SK-N-SH treated with all-trans-retinoic acid at 6 μM for 48 hours (cell line): ENCODE measurements at regions not wholly inside any gene's neighbourhood (a gene's known extent, or its start where the extent isn't known, plus 50 kb on each side); places are given as distances from the start of the nearest gene placed in this dataset.

ENCODE experiments used
- ATAC-seq: fragments of 200-7000 bp; cut with Tn5 transposase; 3 replicates; pipeline ENCODE4 v1.9.1; 2020; ENCODE audit warnings: mild to moderate bottlenecking, moderate library complexity
- ARNTL ChIP-seq: fragments of 450-650 bp; formaldehyde crosslinking; IDR thresholded peaks from 2 replicates; pipeline ENCODE4 v1.5.0; 2020; ENCODE audit warnings: low read depth, mild to moderate bottlenecking, moderate library complexity, borderline replicate concordance
- BACH2 ChIP-seq: fragments of 250-450 bp; sonication (Bioruptor Pico); IDR thresholded peaks from 2 replicates; pipeline ENCODE4 v1.9.0; 2021; ENCODE audit warnings: mild to moderate bottlenecking, borderline replicate concordance
- CREB5 ChIP-seq: fragments of 250-450 bp; sonication (Bioruptor Pico); IDR thresholded peaks from 2 replicates; pipeline ENCODE4 v1.5.1; 2020; ENCODE audit warnings: low read depth, mild to moderate bottlenecking, moderate library complexity
- CSDC2 ChIP-seq: fragments of 250-450 bp; sonication (Bioruptor Pico); IDR thresholded peaks from 2 replicates; pipeline ENCODE4 v1.5.0; 2020; ENCODE audit warnings: mild to moderate bottlenecking, moderate library complexity
- CSRNP3 ChIP-seq: fragments of 250-450 bp; sonication (Bioruptor Pico); IDR thresholded peaks from 2 replicates; pipeline ENCODE4 v1.5.1; 2021; ENCODE audit warnings: mild to moderate bottlenecking, moderate library complexity
- ESRRG ChIP-seq: fragments of 250-450 bp; sonication (Bioruptor Pico); IDR thresholded peaks from 2 replicates; pipeline ENCODE4 v1.6.1; 2021; ENCODE audit warnings: mild to moderate bottlenecking
- GLIS3 ChIP-seq: fragments of 250-450 bp; sonication (Bioruptor Pico); IDR thresholded peaks from 2 replicates; pipeline ENCODE4 v1.5.0; 2020; ENCODE audit warnings: mild to moderate bottlenecking, moderate library complexity
- ISL1 ChIP-seq: fragments of 250-450 bp; sonication (Bioruptor Pico); IDR thresholded peaks from 2 replicates; pipeline ENCODE4 v2.1.2; 2022; ENCODE audit warnings: mild to moderate bottlenecking, moderate library complexity
- OSR1 ChIP-seq: fragments of 250-450 bp; sonication (Bioruptor Pico); IDR thresholded peaks from 2 replicates; pipeline ENCODE4 v1.8.0; 2022; ENCODE audit warnings: moderate library complexity, mild to moderate bottlenecking, inconsistent platforms
- PATZ1 ChIP-seq: fragments of 250-450 bp; sonication (Bioruptor Pico); IDR thresholded peaks from 2 replicates; pipeline ENCODE4 v1.8.0; 2020; ENCODE audit warnings: mild to moderate bottlenecking, moderate library complexity, borderline replicate concordance
- POU6F1 ChIP-seq: fragments of 250-450 bp; sonication (Bioruptor Pico); IDR thresholded peaks from 2 replicates; pipeline ENCODE4 v1.8.0; 2021; ENCODE audit warnings: low read depth, mild to moderate bottlenecking, moderate library complexity, borderline replicate concordance
- RARB ChIP-seq: fragments of 250-450 bp; sonication (Bioruptor Pico); IDR thresholded peaks from 2 replicates; pipeline ENCODE4 v1.8.0; 2021; ENCODE audit warnings: mild to moderate bottlenecking, moderate library complexity
- SNAI2 ChIP-seq: fragments of 250-450 bp; sonication (Bioruptor Pico); IDR thresholded peaks from 2 replicates; pipeline ENCODE4 v1.5.0; 2020; ENCODE audit warnings: mild to moderate bottlenecking, moderate library complexity
- TCF4 ChIP-seq: fragments of 250-450 bp; sonication (Bioruptor Pico); IDR thresholded peaks from 2 replicates; pipeline ENCODE4 v1.8.0; 2021; ENCODE audit warnings: mild to moderate bottlenecking, moderate library complexity, borderline replicate concordance
- TOX ChIP-seq: fragments of 250-450 bp; sonication (Bioruptor Pico); IDR thresholded peaks from 2 replicates; pipeline ENCODE4 v1.8.0; 2021; ENCODE audit warnings: mild to moderate bottlenecking, moderate library complexity, borderline replicate concordance
- ZC3H10 ChIP-seq: fragments of 250-450 bp; sonication (Bioruptor Pico); IDR thresholded peaks from 2 replicates; pipeline ENCODE4 v1.5.1; 2021; ENCODE audit warnings: mild to moderate bottlenecking, moderate library complexity
- ZFP3 ChIP-seq: fragments of 250-450 bp; sonication (Bioruptor Pico); IDR thresholded peaks from 2 replicates; pipeline ENCODE4 v1.5.0; 2020; ENCODE audit warnings: mild to moderate bottlenecking, moderate library complexity
- ZFP30 ChIP-seq: fragments of 450-650 bp; formaldehyde crosslinking; IDR thresholded peaks from 2 replicates; pipeline ENCODE4 v1.5.0; 2022; ENCODE audit warnings: mild to moderate bottlenecking, moderate library complexity
- ZNF565 ChIP-seq: fragments of 450-650 bp; formaldehyde crosslinking; conservative IDR thresholded peaks from 2 replicates; pipeline ENCODE4 v1.5.0; 2020; ENCODE audit warnings: low read depth, mild to moderate bottlenecking, moderate library complexity
- ZNF70 ChIP-seq: fragments of 450-650 bp; formaldehyde crosslinking; IDR thresholded peaks from 2 replicates; pipeline ENCODE4 v1.5.0; 2020; ENCODE audit warnings: mild to moderate bottlenecking, moderate library complexity
- ZNF8 ChIP-seq: fragments of 450-650 bp; formaldehyde crosslinking; IDR thresholded peaks from 2 replicates; pipeline ENCODE4 v1.5.0; 2020; ENCODE audit warnings: mild to moderate bottlenecking, moderate library complexity

- no peak for ATAC-seq
Observed at GRCh38 chr13:111518161-111518792, 197.8 kb downstream of the TEX29 start.

GRCh38 chr13:111519041-111519440 lies 198.6 kb downstream of the TEX29 start:
- no peak for ATAC-seq
- TF ChIP-seq BACH2 (CRISPR knock-in tag) (no peak), OSR1 (CRISPR knock-in tag) (no peak), ZNF70 (CRISPR knock-in tag) (no peak), ZFP30 (CRISPR knock-in tag) (no peak), SNAI2 (no peak), ISL1 (CRISPR knock-in tag) (no peak), ZFP3 (CRISPR knock-in tag) (no peak), ZNF565 (CRISPR knock-in tag) (no peak), CREB5 (CRISPR knock-in tag) (no peak), PATZ1 (no peak), CSDC2 (CRISPR knock-in tag) (no peak), POU6F1 (CRISPR knock-in tag) (no peak), RARB (no peak)

More at GRCh38 chr13:111518161-111518792, 197.8 kb downstream of the TEX29 start:
- TF ChIP-seq ZNF8 (CRISPR knock-in tag) = no peak
- no peak for TF ChIP-seq POU6F1 (CRISPR knock-in tag)
- no peak for TF ChIP-seq SNAI2
- no peak for TF ChIP-seq OSR1 (CRISPR knock-in tag)
- no peak for TF ChIP-seq ZFP30 (CRISPR knock-in tag)
- TF ChIP-seq CSDC2 (CRISPR knock-in tag) = no peak
- no peak for TF ChIP-seq ZNF565 (CRISPR knock-in tag)
- no peak for TF ChIP-seq TCF4 (CRISPR knock-in tag)
- TF ChIP-seq TOX (CRISPR knock-in tag) = no peak
- no peak for TF ChIP-seq PATZ1
- no peak for TF ChIP-seq CSRNP3
- TF ChIP-seq BACH2 (CRISPR knock-in tag) = no peak
- no peak for TF ChIP-seq GLIS3 (CRISPR knock-in tag)
- TF ChIP-seq ESRRG (CRISPR knock-in tag) = no peak
- no peak for TF ChIP-seq ISL1 (CRISPR knock-in tag)
- no peak for TF ChIP-seq ZFP3 (CRISPR knock-in tag)
- TF ChIP-seq CREB5 (CRISPR knock-in tag) = no peak
- TF ChIP-seq ZC3H10 (CRISPR knock-in tag) = no peak
- no peak for TF ChIP-seq ARNTL (CRISPR knock-in tag)
- TF ChIP-seq, all 23 proteins: peak for 0
